GM04503 (cell line): ENCODE measurements at regions not wholly inside any gene's neighbourhood (a gene's known extent, or its start where the extent isn't known, plus 50 kb on each side); places are given as distances from the start of the nearest gene placed in this dataset.

Experiments
- DNase-seq: peaks from one replicate; pipeline ENCODE4 v3.0.0-alpha.2; 2012; ENCODE audit warnings: low read depth

DNA sequence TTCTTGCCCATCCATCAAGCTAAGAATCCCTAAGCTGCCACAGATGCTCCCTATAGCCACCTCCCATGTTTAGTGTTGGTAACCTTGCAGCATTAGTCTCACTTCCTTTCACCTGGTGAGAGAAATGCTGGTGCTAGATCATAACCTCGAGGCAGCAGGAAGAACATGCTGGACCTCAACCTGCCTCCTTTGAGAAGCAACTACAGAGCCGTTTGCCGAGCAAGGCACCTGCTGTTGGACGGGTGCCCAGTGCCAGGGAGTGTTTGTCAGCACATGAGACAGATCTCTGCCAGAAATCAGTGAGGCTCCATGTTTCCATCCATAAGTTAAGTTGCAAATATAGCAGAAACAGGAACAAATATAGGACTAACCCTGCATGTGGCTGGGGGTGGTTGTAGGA is 955.7 kb downstream of the TUSC7 start:
- no peak for DNase-seq

DNA sequence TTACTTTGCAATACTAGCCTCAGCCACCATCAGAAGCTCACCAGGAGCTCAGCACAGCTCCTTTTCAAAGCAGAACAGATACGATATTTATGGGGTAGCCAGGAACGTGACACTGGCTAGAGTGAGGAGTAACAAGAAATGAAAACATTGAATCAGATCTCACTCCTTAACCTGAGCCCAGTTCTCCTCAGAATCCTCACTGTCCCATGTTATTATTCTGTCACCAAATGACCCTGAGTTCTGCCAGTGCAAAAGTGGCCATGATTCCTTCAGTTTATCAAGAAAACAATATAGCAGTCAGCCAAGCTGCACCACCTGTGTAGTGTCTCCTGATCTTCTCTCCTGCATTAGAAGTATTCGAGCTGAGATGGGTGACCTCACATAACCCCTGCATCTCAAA is 956.7 kb downstream of the TUSC7 start:
- DNase-seq, result no peak

DNA sequence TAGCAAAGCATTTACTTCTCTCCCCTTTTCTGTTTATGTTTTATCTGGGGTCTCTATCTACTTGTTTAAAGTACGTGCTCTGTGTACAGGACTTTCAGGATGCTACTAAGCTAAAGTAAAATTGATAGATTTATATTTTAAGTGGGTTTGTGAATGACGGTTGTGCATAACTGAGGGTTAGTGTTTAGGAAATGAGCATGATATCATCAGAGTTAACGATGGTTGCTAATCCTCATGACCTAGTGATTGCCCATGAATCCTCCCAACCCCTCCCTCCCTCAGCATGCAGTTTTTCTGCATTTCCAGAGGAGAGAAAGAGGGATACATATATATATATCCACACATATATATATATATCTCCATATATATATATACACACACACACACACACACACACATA is 957.2 kb downstream of the TUSC7 start:
- DNase-seq, result no peak

- no peak for DNase-seq
Observed at GRCh38 chr3:117669774-117670173, 960.2 kb downstream of the TUSC7 start.

- no peak for DNase-seq
Observed at GRCh38 chr3:117671722-117672318, 962.2 kb downstream of the TUSC7 start.

DNA sequence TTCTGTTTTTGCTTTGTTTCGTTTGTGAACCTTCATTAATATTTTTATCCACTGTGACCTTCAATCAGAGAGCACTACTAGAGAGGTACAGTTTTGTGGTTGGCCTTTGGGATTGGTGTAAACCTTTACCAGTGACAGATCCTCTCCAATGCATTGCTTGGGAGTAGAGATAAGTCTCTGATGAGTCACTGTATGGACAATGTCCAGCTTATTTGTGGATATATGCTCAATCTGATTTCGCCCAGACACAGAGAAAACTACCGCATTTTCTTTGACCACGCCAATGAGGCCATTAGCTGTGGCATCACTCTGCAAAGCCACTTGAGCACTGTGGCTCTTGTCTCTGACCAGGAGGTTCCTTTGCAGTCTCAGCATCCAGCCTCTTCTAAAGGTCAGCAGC is 964.7 kb downstream of the TUSC7 start:
- no peak for DNase-seq

DNA sequence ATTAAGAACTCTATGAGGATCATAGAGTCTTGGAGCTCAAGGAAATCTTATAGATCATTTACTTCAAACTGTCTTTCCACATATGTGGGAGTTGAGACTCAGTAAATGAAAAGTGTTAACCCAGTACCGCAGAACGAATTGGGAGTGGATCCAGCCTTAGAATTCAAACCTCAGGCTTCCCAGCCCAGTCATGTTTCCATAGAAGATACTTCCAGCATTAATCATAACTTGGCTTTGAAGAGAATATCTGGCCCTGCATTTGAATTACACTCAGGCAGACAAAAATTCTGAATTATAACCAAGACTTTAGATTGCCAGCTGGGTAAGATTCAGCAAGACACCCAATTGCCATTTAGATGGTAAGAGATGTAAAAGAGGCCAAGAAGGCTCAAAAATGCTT is 972.0 kb downstream of the TUSC7 start:
- DNase-seq, result peak; percentile 69

- no peak for DNase-seq
Observed at GRCh38 chr3:117687096-117687495, 977.5 kb downstream of the TUSC7 start.

GRCh38 chr3:117688583-117688982 is 979.0 kb downstream of the TUSC7 start:
- DNase-seq, result no peak

DNA sequence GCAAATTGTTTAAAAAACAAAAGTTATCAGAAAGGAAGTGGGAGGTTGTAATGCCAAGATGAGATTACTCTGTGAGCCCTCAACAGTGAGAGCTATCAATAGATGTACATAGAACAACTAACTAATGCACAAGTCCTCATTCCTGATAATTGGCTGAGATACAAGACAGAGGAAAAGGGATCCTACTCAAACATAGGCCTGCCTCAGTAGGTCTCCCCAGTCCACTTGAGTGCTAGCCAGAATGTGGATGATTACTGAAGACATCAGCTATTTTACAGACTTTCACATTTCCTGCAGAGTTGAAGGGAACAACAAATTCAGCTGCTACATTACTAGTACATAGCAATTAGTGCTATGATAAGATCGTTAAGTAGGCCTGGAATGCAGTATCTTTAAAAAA is 981.9 kb downstream of the TUSC7 start:
- DNase-seq, result no peak

GRCh38 chr3:117692416-117692995 is 982.9 kb downstream of the TUSC7 start:
- peak; percentile 27 for DNase-seq

GRCh38 chr3:117695321-117695720 is 985.7 kb downstream of the TUSC7 start:
- DNase-seq, result peak; percentile 31

GRCh38 chr3:117695871-117696645 is 986.5 kb downstream of the TUSC7 start:
- DNase-seq, result no peak

DNA sequence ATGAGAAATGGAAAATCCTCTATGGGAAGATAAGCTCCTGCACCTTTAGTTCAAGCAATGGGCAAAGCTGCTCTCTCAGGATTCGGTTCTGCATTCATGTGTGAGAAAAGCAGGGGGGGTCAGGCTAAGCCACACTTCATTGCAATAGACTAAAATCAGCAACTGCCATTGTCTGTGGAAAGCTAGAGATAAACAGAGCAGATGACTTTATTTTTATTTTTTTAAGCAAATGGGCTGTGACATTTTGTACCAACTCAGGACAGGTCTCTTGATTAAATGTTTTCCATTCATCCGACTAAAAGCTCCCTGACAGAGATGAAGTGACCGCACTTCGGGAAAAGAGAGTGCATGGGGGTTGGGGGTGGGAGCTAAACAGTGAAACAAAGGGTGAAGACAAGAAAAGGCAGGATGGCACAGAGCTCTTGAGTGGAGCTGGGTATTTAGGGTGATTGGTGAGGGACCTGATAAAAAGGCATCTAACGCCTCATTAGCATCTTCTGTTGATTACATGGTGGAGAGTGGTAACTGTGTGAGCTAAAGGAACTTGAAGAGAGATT is 987.4 kb downstream of the TUSC7 start:
- DNase-seq, result no peak

DNA sequence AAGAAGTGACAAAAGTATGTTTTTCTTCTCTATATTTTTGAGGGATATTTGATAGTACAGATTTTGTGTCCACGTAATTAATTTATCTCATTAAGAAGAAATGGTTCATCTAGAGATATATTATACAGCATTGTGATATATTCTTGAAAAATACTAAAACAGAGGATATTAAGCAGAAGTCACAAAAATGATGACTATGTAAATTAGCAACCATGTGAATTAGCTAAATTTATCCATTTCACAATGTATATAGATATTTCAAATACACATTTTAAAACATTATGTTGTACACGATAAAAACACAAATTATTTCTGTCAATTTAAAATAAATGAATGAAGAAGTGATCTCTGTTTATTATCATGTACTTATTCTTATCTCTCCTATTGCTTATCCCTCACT is 989.5 kb downstream of the TUSC7 start:
- no peak for DNase-seq

- no peak for DNase-seq
Observed at GRCh38 chr3:117700573-117701360, 991.2 kb downstream of the TUSC7 start.

GRCh38 chr3:117705011-117705410 is 995.4 kb downstream of the TUSC7 start:
- DNase-seq, result no peak

DNA sequence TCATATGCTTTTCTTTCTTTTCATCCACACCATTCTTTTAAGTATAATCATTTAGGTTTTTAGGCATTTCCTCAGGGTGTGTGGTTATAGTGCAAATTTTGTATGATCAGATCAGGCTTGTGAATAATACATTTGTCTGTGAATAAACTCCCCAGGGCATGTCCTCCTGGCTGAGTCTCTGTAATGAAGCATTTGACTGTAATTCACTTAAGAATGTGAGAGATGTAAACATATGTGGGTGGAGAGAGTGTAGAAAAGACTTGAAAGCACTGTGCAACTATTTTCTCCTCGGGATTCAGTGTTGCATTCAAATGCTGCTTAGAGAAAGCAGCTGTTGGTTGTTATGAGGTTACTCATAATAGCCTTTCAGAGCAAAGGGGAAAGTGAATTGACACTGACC is 996.5 kb downstream of the TUSC7 start:
- peak; percentile 97 for DNase-seq

GRCh38 chr3:117706756-117707155 is 997.2 kb downstream of the TUSC7 start:
- DNase-seq, result no peak

DNA sequence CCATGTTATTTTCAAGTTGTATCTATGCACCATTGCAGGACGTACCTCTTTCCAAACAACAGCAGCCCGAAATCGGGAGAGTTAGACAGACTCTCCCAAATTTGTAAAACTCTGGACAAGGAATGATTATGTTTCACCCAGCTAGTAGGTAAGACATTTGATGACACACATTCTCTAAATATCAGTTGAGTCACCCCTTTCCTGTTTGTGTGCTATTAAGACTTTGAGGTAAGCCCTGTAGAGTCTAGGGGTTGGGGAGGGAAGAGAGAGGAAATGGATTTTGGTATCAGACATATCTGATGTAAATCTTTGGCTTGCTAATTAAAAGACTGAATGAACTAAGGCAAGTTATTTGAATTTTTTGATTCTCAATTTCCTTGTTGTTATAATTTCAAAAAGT is 999.0 kb downstream of the TUSC7 start:
- no peak for DNase-seq

DNA sequence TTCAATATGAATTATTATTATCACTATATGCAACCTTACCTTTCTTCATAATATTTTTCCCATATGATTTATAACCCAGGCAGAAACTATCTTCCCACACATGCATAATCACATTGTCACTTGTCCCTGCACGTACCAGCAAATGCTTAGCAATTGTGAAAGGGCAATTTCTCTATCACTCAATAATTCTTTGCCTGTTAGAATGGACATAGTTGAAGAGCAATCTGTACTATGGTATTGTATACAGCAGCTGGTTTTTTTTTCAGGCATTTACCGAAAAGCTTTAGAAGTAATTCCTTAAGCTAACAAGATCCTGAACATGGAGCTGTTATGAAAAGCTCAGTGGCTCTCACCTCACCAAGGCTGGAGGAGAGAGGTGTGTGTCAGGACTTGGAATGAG is 999.5 kb downstream of the TUSC7 start:
- no peak for DNase-seq

GRCh38 chr3:117710501-117710900 is 1000.9 kb downstream of the TUSC7 start:
- no peak for DNase-seq
